C4-2B (cell line): ENCODE measurements at regions not wholly inside any gene's neighbourhood (a gene's known extent, or its start where the extent isn't known, plus 50 kb on each side); places are given as distances from the start of the nearest gene placed in this dataset.

Experiments
- H3K27ac ChIP-seq: fragments of 450-650 bp; 2 replicates; pipeline ENCODE4 v1.5.1; 2017
- CTCF ChIP-seq: fragments of 450-650 bp; conservative IDR thresholded peaks from 2 replicates; pipeline ENCODE4 v1.5.1; 2017; ENCODE audit warnings: mild to moderate bottlenecking
- ZFX ChIP-seq: fragments of 450-650 bp; IDR thresholded peaks from 2 replicates; pipeline ENCODE4 v1.6.1; 2017

GRCh38 chr5:4893063-4893744 lies 246.9 kb upstream of the ADAMTS16 start:
- no peak overlapping the region for H3K27ac ChIP-seq
- TF ChIP-seq ZFX (no peak), CTCF (no peak)

GRCh38 chr5:4896328-4896727 lies 243.8 kb upstream of the ADAMTS16 start:
- TF ChIP-seq ZFX (no peak), CTCF (no peak)

GRCh38 chr5:4901305-4901811 lies 238.8 kb upstream of the ADAMTS16 start:
- H3K27ac ChIP-seq = no peak overlapping the region
- TF ChIP-seq ZFX (no peak), CTCF (no peak)

More at GRCh38 chr5:4896328-4896727, 243.8 kb upstream of the ADAMTS16 start:
- no peak overlapping the region for H3K27ac ChIP-seq

GRCh38 chr5:4901924-4902323 lies 238.2 kb upstream of the ADAMTS16 start:
- H3K27ac ChIP-seq = no peak overlapping the region
- TF ChIP-seq CTCF (no peak), ZFX (no peak)

- no peak overlapping the region for H3K27ac ChIP-seq
- TF ChIP-seq CTCF (no peak; the same call in 1 of the 2 replicates), ZFX (no peak)
These were observed 234.2 kb upstream of the ADAMTS16 start for GRCh38 chr5:4905674-4906520.

GRCh38 chr5:4906786-4907185 lies 233.3 kb upstream of the ADAMTS16 start:
- H3K27ac ChIP-seq = no peak overlapping the region
- TF ChIP-seq CTCF (no peak), ZFX (no peak)

- TF ChIP-seq ZFX (no peak), CTCF (no peak)
- no peak overlapping the region for H3K27ac ChIP-seq
These were observed 232.6 kb upstream of the ADAMTS16 start for GRCh38 chr5:4907571-4907970.
